ENCODE measurements at regions not wholly inside any gene's neighbourhood (a gene's known extent, or its start where the extent isn't known, plus 50 kb on each side); places are given as distances from the start of the nearest gene placed in this dataset.

- TF ChIP-seq ZNF462 (CRISPR knock-in tag; IDR thresholded peaks at IDR 0.05) = no peak
- no peak for TF ChIP-seq ZNF114 (CRISPR knock-in tag; IDR thresholded peaks at IDR 0.05)
- no peak for TF ChIP-seq REST (IDR thresholded peaks at IDR 0.05; ENCODE audit: unreplicated experiment)
These were observed 89.2 kb upstream of the PRDX4 start (continued) for GRCh38 chrX:23578079-23578478.

GRCh38 chrX:23589496-23589895, 77.8 kb upstream of the PRDX4 start:
- H3K4me1 ChIP-seq (ENCODE audit: insufficient read depth) = no peaks in the 10 kb centered on the region
- H4K20me1 ChIP-seq (replicated peaks; ENCODE audit: insufficient read depth) = no peaks in the 10 kb centered on the region
- no peak overlapping the region for H3K27ac ChIP-seq (ENCODE audit: low read depth)
- H3K4me2 ChIP-seq = no peak overlapping the region
- H3K4me1 Mint-ChIP-seq = no peaks in the 10 kb centered on the region
- no peak overlapping the region for H2AFZ ChIP-seq
- no peaks in the 10 kb centered on the region for H3K27me3 Mint-ChIP-seq (ENCODE audit: insufficient read depth, low read depth, poor library complexity)
- no peaks in the 10 kb centered on the region for H3K79me2 ChIP-seq (replicated peaks; ENCODE audit: insufficient read depth)
- H3K9me3 Mint-ChIP-seq = no peaks in the 10 kb centered on the region; the same call in 2 of the 3 replicates
- no peaks in the 10 kb centered on the region for H3F3A ChIP-seq (replicated peaks; ENCODE audit: low read depth)
- H3K36me3 ChIP-seq (ENCODE audit: insufficient read depth) = no peaks in the 10 kb centered on the region
- ATAC-seq = no peak
- no peak overlapping the region for H3K4me3 Mint-ChIP-seq
- no peak for DNase-seq (ENCODE audit: low spot score)
- no peak overlapping the region for H3K4me3 ChIP-seq
- H3K27ac Mint-ChIP-seq = no peak overlapping the region
- no peaks in the 10 kb centered on the region for H3K27me3 ChIP-seq (ENCODE audit: insufficient read depth)
- no peaks in the 10 kb centered on the region for H3K9me2 ChIP-seq (ENCODE audit: insufficient read depth)
- H3K36me3 Mint-ChIP-seq (ENCODE audit: low read depth) = no peaks in the 10 kb centered on the region
- TF ChIP-seq REST (IDR thresholded peaks at IDR 0.05; ENCODE audit: unreplicated experiment) = no peak
- TF ChIP-seq EZH2phosphoT487 (IDR thresholded peaks at IDR 0.05; ENCODE audit: unreplicated experiment) = no peak
- no peak for TF ChIP-seq ETS1 (IDR thresholded peaks at IDR 0.05)
- no peak for TF ChIP-seq CREB1 (CRISPR knock-in tag; IDR thresholded peaks at IDR 0.05; ENCODE audit: low read depth)
- no peak for TF ChIP-seq ZNF331 (CRISPR knock-in tag; IDR thresholded peaks at IDR 0.05; ENCODE audit: low read depth)
- TF ChIP-seq POLR2AphosphoS5 (IDR thresholded peaks at IDR 0.05; ENCODE audit: low read depth) = no peak
- TF ChIP-seq JUNB (IDR thresholded peaks at IDR 0.05; ENCODE audit: unreplicated experiment) = no peak
- TF ChIP-seq EZH2 (IDR thresholded peaks at IDR 0.05; ENCODE audit: low read depth, unreplicated experiment) = no peak
